ENCODE measurements at regions not wholly inside any gene's neighbourhood (a gene's known extent, or its start where the extent isn't known, plus 50 kb on each side); places are given as distances from the start of the nearest gene placed in this dataset.
"Not testable (repeated sequence)": the region's sequence is repeated elsewhere in the genome, so short reads cannot be mapped to it uniquely, and the experiment has no call there.

- no peak for DNase-seq
Observed at GRCh38 chr2:208807756-208808155, 401.2 kb downstream of the PTH2R start.

DNA sequence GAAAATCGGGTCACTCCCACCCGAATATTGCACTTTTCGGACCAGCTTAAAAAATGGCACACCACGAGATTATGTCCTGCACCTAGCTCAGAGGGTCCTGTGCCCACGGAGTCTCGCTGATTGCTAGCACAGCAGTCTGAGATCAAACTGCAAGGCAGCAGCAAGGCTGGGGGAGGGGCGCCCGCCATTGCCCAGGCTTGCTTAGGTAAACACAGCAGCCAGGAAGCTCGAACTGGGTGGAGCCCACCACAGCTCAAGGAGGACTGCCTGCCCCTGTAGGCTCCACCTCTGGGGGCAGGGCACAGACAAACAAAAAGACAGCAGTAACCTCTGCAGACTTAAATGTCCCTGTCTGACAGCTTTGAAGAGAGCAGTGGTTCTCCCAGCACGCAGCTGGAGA lies 405.3 kb downstream of the PTH2R start:
- not testable (repeated sequence) for DNase-seq

GRCh38 chr2:208819190-208819589 lies 412.6 kb downstream of the PTH2R start:
- no peak for DNase-seq

GRCh38 chr2:208820014-208820688 lies 413.6 kb downstream of the PTH2R start:
- peak; percentile 5 for DNase-seq

GRCh38 chr2:208827109-208827508 lies 420.5 kb downstream of the PTH2R start:
- DNase-seq: no peak

- DNase-seq: no peak
Observed at GRCh38 chr2:208827549-208828221, 421.1 kb downstream of the PTH2R start.

- no peak for DNase-seq
Observed at GRCh38 chr2:208830203-208830602, 423.6 kb downstream of the PTH2R start.

DNA sequence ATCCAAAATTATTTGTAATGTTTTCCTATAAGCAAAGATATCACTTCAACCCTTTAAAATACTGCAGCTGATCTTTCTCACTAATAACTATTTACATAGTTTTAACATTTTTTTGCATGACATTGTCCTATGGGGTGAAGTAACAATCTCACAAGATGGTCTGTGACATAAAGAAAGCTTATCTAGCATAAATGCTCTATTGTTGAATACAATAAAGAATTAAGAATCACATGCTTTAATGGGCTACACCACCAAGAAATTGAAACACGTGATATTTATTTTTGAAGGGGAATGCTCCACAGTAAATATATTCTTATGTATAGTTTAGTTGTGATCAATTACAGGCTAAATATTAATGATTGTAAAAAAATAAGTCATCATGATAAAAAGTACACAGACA lies 441.1 kb downstream of the PTH2R start:
- DNase-seq: no peak

DNA sequence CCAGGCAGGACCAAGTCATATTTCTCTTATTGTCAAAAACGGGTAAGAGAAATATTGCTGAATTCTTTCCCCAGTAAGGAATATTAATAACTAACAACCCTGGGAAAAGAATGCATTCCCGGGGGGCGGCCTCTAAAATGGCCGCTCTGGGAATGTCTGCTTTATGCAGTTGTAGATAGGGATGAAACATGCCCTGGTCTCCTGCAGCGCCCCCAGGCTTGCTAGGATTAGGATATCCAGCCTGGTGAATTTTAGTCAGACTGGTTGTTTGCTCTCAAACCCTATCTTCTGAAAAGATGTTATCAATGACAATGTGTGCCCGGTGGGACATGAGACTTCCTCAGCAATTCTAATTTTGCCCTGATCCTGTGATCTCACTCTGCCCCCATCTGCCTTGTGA lies 448.1 kb downstream of the PTH2R start:
- DNase-seq: no peak

DNA sequence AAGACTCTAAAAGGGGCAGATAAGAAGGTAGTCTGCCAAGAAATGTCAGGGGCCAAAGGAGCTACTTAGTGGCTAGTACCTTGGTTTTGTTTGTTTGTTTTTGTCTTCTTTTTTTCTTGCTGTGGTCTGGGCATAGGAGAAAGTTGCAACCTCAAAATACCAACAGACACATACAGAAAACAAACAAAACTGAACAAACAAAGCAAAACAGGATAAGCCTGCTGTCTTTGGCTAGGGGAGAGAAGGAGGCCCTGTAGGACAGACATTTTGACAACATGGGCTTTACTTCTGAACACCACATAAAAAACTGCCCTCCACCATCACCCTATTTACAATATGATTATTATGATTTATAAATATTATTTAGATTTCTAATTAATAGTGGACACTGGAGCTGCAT lies 460.8 kb downstream of the PTH2R start:
- DNase-seq: no peak

DNA sequence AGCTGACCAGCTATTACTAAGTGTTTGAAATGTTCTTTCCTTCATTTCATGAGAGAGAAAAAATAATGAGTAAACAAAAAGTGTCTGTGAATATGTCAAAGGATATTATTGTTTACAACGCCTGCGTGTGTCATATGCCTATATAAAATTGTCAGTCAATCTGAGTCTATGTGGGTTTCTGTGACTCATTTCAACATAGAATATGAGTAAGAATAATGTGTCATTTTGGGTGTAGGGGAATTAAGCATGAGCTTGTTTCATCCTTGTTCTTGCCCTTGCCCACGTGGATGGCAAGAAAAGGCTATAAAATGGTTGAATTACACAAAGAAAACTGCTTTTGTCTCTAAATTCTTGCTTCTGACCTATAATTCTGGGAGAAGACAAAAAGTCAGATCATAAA lies 466.0 kb downstream of the PTH2R start:
- DNase-seq: peak; percentile 28

DNA sequence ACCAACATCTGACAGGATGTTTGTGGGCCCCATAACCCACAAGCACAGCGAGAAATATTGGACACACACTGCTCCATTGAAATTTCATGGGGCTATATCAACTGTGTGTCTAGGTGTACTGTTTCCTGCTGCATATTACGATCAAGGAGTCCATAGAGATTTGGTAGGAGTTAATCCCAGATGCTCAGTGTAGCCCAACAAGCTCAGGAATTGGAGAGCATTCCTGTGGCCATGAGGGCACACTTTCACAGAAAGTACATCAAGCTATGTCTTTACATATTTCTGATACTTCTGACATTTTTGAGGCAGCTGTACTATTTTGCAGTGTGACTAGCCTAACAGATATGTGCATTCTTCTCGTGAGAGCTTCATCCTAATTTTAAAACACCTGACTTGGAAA lies 473.1 kb downstream of the PTH2R start:
- DNase-seq: no peak

DNA sequence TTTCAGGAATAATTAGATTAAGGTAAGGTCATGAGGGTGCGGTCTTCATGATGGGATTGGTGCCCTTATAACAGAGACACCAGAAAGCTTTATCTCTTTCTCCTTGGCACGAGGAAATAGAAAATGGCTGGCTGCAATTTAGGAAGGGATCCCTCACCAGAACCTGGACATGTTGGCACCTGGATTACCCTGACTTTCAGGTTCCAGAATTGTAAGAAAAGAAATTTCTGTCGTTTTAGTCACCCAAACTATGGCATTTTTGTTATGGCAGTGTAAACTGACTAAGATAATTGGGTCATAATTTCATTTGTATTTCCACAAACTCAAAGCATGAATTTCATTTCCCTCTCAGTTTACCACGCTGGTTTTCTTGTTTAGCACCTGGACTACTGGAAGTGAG lies 473.6 kb downstream of the PTH2R start:
- DNase-seq: no peak

- DNase-seq: no peak
Observed at GRCh38 chr2:208890486-208890885, 483.9 kb downstream of the PTH2R start.

GRCh38 chr2:208892203-208892602 lies 485.6 kb downstream of the PTH2R start:
- DNase-seq: no peak

GRCh38 chr2:208906330-208906729 lies 499.7 kb downstream of the PTH2R start:
- no peak for DNase-seq

DNA sequence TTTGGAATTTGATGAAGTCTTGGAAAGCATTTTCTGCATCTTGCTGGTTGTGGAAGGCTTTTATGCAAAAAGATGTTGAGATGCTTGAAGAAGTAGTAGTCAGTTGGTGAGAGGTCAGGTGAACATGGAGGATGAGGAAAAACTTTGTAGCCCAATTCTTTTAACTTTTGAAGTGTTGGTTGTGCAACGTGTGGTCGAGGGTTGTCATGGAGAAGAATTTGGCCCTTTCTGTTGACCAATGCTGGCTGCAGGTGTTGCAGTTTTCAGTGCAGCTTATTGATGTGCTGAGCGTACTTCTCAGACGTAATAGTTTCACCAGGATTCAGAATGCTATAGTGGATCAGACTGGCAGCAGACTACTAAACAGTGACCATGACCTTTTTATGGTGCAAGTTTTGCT lies 508.4 kb upstream of the MAP2 start:
- DNase-seq: no peak

GRCh38 chr2:208916881-208917280 lies 507.0 kb upstream of the MAP2 start:
- no peak for DNase-seq

- DNase-seq: not testable (repeated sequence)
Observed at GRCh38 chr2:208921358-208921757, 502.5 kb upstream of the MAP2 start.

DNA sequence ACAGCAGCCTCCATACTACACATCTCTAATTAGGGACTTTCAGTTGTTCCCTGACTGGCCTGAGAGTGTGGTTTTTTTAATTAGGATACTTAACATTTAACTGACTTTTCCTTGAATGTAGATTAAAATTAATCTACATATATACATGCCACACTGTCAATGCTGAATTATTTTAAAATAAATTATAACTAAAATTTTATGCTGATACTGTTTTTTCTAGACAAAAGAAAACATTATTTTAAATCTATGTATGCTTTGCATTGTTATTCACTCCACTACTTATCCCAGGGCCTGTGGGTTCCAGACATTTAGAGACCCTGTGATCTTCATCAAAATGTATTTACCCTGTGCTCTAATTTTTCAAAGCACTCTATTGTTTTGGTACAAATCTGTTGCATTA lies 496.0 kb upstream of the MAP2 start:
- no peak for DNase-seq

- DNase-seq: no peak
Observed at GRCh38 chr2:208929139-208929864, 494.5 kb upstream of the MAP2 start.

DNA sequence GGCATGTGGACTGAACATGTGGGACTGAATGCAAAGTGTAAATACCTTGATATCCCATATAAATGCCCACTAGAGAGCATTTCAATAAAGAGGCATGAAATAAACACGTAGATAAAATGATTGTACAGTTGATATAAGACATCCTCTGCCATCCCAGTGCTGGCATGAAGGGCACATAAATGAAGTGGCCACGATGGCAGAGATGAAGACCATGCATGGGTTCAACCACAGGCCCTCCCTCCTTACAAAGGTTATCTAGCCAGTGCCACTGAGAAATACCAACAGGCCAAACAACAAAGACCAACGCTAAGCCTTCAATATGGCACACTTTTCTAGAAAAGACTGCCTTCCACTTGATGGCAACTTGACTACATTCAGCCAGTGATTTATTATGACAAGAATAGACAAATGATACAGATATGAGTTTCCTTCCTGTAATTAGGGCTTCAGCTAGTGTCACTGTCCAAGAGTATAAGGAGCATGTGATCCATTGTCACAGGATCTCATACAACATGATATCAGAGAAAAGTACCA lies 493.9 kb upstream of the MAP2 start:
- DNase-seq: no peak

GRCh38 chr2:208935531-208935930 lies 488.3 kb upstream of the MAP2 start:
- no peak for DNase-seq

- no peak for DNase-seq
Observed at GRCh38 chr2:208937521-208937920, 486.3 kb upstream of the MAP2 start.
